Suppressor macrophage treated with lipopolysaccharide for 1 hour (primary cell): ENCODE measurements at regions not wholly inside any gene's neighbourhood (a gene's known extent, or its start where the extent isn't known, plus 50 kb on each side); places are given as distances from the start of the nearest gene placed in this dataset.
"Not testable (repeated sequence)": the region's sequence is repeated elsewhere in the genome, so short reads cannot be mapped to it uniquely, and the experiment has no call there.

Experiments
- DNase-seq, 3 donors: peaks; one replicate each; pipeline ENCODE4 v3.0.0-alpha.2; 2020 to 2022

DNA sequence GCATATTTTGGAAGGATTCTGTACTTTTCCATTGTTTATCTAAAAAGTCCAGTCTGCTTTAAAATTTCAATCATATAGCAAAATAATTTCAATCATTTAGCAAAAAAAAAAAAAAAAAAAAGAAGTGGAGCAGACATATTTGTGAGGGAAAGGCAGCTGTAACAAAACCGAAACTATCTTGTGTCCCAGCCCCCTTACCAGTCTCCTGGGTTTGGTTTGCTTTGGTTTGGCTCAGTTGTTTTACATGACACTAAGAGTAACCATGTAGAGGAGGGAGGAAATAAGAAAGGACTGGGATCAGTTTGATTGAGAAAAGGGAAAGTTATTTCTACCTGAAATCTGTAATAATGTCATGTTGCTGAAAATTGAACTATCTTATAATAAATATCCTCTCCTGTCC, 158.8 kb upstream of the GADL1 start:
- no peak for DNase-seq

DNA sequence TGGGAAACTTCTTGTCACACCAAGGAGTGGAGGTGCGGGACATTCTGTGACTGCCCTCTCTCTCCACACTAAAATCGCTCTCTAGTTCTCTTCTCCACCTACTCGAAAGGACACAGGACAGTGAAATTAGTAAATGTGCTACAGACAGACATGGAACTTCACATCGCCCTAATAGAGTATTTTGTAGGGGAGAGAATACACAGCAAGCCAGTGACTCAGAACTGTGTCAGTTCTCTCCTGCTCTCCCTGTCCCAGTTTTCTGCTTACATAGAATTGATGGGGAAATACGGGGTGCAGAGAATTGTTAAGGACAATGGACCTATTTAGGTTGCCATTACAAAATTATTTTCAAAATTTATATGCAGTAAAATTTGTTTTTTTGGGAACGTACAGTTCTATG, 159.6 kb upstream of the GADL1 start:
- DNase-seq = no peak

GRCh38 chr3:31055757-31056156, 161.3 kb upstream of the GADL1 start:
- no peak for DNase-seq

- DNase-seq = no peak
These were observed 163.4 kb upstream of the GADL1 start for GRCh38 chr3:31057891-31058290.

- DNase-seq = no peak
These were observed 169.6 kb upstream of the GADL1 start for GRCh38 chr3:31064021-31064420.

GRCh38 chr3:31065765-31066164, 171.3 kb upstream of the GADL1 start:
- no peak for DNase-seq

GRCh38 chr3:31067004-31067403, 172.5 kb upstream of the GADL1 start:
- no peak for DNase-seq

GRCh38 chr3:31075471-31075870, 181.0 kb upstream of the GADL1 start:
- DNase-seq = no peak

GRCh38 chr3:31075876-31076275, 181.4 kb upstream of the GADL1 start:
- no peak for DNase-seq

GRCh38 chr3:31077021-31077601, 182.7 kb upstream of the GADL1 start:
- DNase-seq = no peak

GRCh38 chr3:31077826-31078225, 183.4 kb upstream of the GADL1 start:
- no peak for DNase-seq

GRCh38 chr3:31079689-31080088, 185.2 kb upstream of the GADL1 start:
- DNase-seq = no peak

- no peak for DNase-seq
These were observed 186.7 kb upstream of the GADL1 start for GRCh38 chr3:31081018-31081662.

DNA sequence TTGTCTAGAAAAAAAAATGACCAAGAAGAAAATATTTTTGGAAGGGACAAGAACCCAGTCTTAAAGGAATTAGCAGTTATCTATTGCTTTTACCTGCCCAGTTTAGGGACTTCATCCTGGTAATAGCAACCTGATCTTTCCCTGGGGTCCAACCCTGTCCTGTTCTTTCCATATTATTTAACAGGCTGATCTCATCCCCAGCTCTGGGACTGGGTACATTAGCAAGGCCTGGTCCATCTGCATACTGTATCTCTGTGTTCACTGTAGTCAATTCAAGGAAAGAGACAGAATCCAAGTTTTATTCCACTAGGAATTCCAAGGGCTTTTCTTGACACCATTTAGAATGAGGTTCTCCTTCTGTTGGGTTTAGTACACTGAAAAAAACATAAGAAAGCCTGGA, 191.7 kb upstream of the GADL1 start:
- DNase-seq = no peak

DNA sequence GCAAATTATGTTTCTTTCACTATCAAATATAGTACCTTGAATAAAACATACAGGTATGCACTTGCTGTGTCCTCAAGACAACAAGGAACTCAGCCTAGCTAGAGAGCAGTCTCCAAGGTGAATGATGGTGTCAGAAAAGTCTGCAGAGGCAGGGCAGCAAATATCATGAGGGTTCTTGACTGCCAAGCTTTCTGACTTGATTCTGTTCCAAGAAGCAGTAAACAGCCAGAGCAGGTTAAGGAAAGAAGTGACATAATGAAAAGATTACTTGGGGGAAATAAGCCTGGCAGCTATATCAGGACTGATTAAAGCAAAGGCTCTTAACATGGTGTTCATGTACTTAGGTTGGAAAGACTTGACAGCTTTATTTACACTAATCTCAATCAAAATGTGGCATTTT, 192.2 kb upstream of the GADL1 start:
- no peak for DNase-seq

- no peak for DNase-seq
These were observed 197.3 kb upstream of the GADL1 start for GRCh38 chr3:31091748-31092147.

DNA sequence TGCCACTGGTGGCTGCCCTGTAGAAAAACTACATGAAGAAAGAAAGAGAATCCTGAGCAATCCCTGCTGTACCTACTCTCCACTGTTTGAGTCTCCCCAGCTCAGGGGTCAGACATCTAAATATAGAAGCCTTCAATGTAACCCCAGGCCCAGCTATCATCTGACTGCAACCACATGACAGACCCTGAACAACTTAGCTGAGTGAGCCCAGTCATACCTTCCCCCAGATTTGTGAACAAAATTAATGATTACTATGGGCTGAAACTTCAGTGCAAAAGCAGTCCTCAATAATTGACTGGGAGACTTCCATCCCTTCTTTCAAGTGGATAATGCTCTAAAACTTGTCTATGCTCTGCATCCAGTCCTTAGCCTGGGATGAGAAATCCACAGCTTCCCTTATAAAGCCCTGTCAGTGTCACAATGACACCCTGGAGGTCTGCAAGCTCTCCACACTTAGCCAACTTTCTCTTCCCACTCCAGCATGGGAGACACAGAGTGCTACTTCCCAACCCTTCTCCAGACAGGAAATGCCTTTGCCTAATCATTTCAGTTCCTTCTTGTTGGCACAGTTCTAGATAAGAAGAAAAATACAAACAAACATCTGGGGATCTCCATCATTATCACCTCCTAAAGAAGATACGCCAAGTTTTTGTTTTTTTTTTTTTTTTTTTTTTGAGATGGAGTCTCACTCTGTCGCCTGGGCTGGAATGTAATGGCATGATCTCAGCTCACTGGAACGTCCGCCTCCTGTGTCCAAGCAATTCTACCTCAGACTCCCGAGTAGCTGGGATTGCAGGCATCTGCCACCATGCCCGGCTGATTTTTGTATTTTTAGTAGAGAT, 198.5 kb upstream of the GADL1 start:
- DNase-seq = peak; percentile 14 to 25 (median 14)

- peak; percentile 14 to 34 (median 25) for DNase-seq
These were observed 199.1 kb upstream of the GADL1 start for GRCh38 chr3:31093606-31094005.

GRCh38 chr3:31094048-31094447, 199.6 kb upstream of the GADL1 start:
- DNase-seq = no peak

DNA sequence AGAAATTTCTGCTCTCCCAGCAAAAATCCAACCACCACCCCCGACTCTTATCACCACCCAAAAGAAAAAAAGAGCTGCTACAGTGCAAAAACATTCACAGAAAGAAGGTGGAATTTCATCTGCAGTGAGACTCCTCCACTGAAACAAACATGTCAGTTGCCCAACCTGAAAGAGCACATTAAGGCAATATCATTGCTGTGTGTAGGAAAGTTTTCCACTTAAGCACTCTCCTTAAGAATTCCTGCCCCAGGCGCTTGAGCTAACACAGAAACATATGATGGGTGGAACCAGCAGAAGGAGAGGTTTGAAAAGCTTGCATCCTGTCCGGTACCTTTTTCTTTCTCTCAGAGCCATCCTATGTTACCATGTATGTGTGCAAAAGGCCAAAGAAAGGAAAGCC, 200.8 kb upstream of the GADL1 start:
- no peak for DNase-seq

GRCh38 chr3:31096661-31097395, 202.4 kb upstream of the GADL1 start:
- no peak for DNase-seq

- DNase-seq = no peak
These were observed 206.1 kb upstream of the GADL1 start for GRCh38 chr3:31100519-31100918.

- not testable (repeated sequence) for DNase-seq
These were observed 206.8 kb upstream of the GADL1 start for GRCh38 chr3:31101285-31101684.
